HL-60 (cell line): ENCODE measurements at regions not wholly inside any gene's neighbourhood (a gene's known extent, or its start where the extent isn't known, plus 50 kb on each side); places are given as distances from the start of the nearest gene placed in this dataset.

ENCODE experiments used
- DNase-seq, 2 experiments: peaks; one replicate each; pipeline ENCODE4 v3.0.0-alpha.2; 2010 to 2020; ENCODE audit warnings: low read depth in 1 of 2, low spot score in 1 of 2
- H3K27ac ChIP-seq: fragments of 250-450 bp; sonication (Bioruptor Pico); replicated peaks from 2 replicates; pipeline ENCODE4 v1.5.1; 2020; ENCODE audit warnings: mild to moderate bottlenecking, moderate library complexity
- H3K27me3 ChIP-seq: fragments of 250-450 bp; sonication (Bioruptor Pico); 2 replicates; pipeline ENCODE4 v1.5.1; 2021; ENCODE audit warnings: mild to moderate bottlenecking, moderate library complexity; ENCODE audit not compliant: insufficient read depth, poor library complexity, severe bottlenecking
- H3K4me3 ChIP-seq: replicated peaks from 2 replicates; pipeline ENCODE4 v1.5.1; 2011; ENCODE audit warnings: mild to moderate bottlenecking, control low read depth, low read length; ENCODE audit not compliant: insufficient read depth
- GABPA ChIP-seq: IDR thresholded peaks from 2 replicates; pipeline ENCODE4 v1.6.1; 2012; ENCODE audit warnings: low read depth
- POLR2AphosphoS5 ChIP-seq: IDR thresholded peaks from 2 replicates; pipeline ENCODE4 v1.6.1; 2012; ENCODE audit warnings: low read depth
- SPI1 ChIP-seq: IDR thresholded peaks from 2 replicates; pipeline ENCODE4 v1.6.1; 2012; ENCODE audit warnings: low read depth, mild to moderate bottlenecking, borderline replicate concordance
- TF ChIP-seq, protein P1 (sequence below): IDR thresholded peaks from 2 replicates; pipeline ENCODE4 v1.6.1; 2012; ENCODE audit warnings: low read depth; ENCODE audit not compliant: insufficient replicate concordance
- TF ChIP-seq, protein P2 (sequence below): IDR thresholded peaks from one replicate; pipeline ENCODE4 v1.5.1; 2011; ENCODE audit warnings: low read length, control low read depth, inconsistent platforms; ENCODE audit not compliant: insufficient read depth

GRCh38 chr16:59201821-59202220 is 467.7 kb upstream of the GOT2 start:
- H3K27me3 ChIP-seq: no peaks in the 10 kb centered on the region
- H3K27ac ChIP-seq: no peak overlapping the region
- DNase-seq: no peak
- H3K4me3 ChIP-seq: no peak overlapping the region
- no peak for TF ChIP-seq POLR2AphosphoS5
- no peak for TF ChIP-seq SPI1
- TF ChIP-seq, protein P1, sequence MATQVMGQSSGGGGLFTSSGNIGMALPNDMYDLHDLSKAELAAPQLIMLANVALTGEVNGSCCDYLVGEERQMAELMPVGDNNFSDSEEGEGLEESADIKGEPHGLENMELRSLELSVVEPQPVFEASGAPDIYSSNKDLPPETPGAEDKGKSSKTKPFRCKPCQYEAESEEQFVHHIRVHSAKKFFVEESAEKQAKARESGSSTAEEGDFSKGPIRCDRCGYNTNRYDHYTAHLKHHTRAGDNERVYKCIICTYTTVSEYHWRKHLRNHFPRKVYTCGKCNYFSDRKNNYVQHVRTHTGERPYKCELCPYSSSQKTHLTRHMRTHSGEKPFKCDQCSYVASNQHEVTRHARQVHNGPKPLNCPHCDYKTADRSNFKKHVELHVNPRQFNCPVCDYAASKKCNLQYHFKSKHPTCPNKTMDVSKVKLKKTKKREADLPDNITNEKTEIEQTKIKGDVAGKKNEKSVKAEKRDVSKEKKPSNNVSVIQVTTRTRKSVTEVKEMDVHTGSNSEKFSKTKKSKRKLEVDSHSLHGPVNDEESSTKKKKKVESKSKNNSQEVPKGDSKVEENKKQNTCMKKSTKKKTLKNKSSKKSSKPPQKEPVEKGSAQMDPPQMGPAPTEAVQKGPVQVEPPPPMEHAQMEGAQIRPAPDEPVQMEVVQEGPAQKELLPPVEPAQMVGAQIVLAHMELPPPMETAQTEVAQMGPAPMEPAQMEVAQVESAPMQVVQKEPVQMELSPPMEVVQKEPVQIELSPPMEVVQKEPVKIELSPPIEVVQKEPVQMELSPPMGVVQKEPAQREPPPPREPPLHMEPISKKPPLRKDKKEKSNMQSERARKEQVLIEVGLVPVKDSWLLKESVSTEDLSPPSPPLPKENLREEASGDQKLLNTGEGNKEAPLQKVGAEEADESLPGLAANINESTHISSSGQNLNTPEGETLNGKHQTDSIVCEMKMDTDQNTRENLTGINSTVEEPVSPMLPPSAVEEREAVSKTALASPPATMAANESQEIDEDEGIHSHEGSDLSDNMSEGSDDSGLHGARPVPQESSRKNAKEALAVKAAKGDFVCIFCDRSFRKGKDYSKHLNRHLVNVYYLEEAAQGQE: no peak
- TF ChIP-seq GABPA: no peak
- TF ChIP-seq, protein P2, sequence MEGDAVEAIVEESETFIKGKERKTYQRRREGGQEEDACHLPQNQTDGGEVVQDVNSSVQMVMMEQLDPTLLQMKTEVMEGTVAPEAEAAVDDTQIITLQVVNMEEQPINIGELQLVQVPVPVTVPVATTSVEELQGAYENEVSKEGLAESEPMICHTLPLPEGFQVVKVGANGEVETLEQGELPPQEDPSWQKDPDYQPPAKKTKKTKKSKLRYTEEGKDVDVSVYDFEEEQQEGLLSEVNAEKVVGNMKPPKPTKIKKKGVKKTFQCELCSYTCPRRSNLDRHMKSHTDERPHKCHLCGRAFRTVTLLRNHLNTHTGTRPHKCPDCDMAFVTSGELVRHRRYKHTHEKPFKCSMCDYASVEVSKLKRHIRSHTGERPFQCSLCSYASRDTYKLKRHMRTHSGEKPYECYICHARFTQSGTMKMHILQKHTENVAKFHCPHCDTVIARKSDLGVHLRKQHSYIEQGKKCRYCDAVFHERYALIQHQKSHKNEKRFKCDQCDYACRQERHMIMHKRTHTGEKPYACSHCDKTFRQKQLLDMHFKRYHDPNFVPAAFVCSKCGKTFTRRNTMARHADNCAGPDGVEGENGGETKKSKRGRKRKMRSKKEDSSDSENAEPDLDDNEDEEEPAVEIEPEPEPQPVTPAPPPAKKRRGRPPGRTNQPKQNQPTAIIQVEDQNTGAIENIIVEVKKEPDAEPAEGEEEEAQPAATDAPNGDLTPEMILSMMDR: no peak

DNA sequence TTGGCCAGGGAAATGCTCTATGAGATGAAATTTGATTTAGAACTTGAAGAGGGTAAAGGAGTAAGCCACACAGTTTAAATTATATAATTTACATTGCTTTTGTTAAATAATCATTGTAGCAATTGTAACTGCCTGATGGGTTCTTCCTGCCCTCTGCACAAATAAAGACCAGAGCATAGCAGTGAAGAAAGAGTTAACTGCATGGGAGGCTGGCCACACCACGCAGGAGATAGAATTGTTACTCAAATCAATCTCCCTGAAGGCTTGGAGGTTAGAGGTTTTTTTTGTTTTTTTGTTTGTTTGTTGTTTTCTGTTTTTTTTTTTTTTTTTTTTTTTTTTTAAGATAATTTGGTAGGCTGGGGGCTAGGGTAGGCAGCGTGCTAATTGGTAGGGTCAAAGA is 467.0 kb upstream of the GOT2 start:
- DNase-seq: no peak
- TF ChIP-seq GABPA (no peak), POLR2AphosphoS5 (no peak), SPI1 (no peak)
- TF ChIP-seq, protein P2: no peak
- TF ChIP-seq, protein P1: no peak
- no peak overlapping the region for H3K4me3 ChIP-seq
- H3K27ac ChIP-seq: no peak overlapping the region
- no peaks in the 10 kb centered on the region for H3K27me3 ChIP-seq

DNA sequence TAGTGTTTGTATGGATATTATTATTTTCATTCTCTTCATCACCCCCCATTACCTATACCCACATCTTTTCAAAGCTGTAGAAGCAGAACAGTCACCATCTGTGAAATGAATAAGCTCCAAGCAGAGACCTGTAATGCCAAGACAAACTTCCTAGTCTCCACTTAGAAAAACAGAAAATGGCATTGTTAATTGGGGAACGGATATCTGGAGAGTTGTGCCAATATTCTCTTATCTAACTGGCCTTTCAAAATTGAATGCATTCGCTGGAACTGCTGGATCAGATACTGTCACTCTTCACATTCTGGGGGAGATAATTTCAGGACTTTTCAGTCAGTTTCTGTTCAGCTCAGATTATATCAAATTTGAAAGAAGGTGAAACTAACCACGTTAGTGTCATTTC is 464.4 kb upstream of the GOT2 start:
- no peak overlapping the region for H3K27ac ChIP-seq
- H3K27me3 ChIP-seq: no peaks in the 10 kb centered on the region
- no peak for DNase-seq
- no peak overlapping the region for H3K4me3 ChIP-seq
- TF ChIP-seq, protein P1: no peak
- no peak for TF ChIP-seq POLR2AphosphoS5
- TF ChIP-seq GABPA: no peak
- TF ChIP-seq, protein P2: no peak
- no peak for TF ChIP-seq SPI1
